NCI-H1694 treated with DMSO at 0.1 percent for 48 hours (cell line): ENCODE measurements at regions not wholly inside any gene's neighbourhood (a gene's known extent, or its start where the extent isn't known, plus 50 kb on each side); places are given as distances from the start of the nearest gene placed in this dataset.
"Not testable (repeated sequence)": the region's sequence is repeated elsewhere in the genome, so short reads cannot be mapped to it uniquely, and the experiment has no call there.

ENCODE experiments used
- DNase-seq: peaks from one replicate; lab custom pipeline; 2025; lab: John Stamatoyannopoulos, UW

- not testable (repeated sequence) for DNase-seq
Observed at GRCh38 chr3:163551915-163552658, 1526.2 kb downstream of the SI start.

- no peak for DNase-seq
Observed at GRCh38 chr3:163548015-163548414, 1530.3 kb downstream of the SI start.

GRCh38 chr3:163547014-163547685, 1531.1 kb downstream of the SI start:
- DNase-seq = no peak

- no peak for DNase-seq
Observed at GRCh38 chr3:163543662-163544061, 1534.6 kb downstream of the SI start.

- no peak for DNase-seq
Observed at GRCh38 chr3:163541629-163542028, 1536.7 kb downstream of the SI start.

- DNase-seq = no peak
Observed at GRCh38 chr3:163538387-163538786, 1539.9 kb downstream of the SI start.

GRCh38 chr3:163533381-163533780, 1544.9 kb downstream of the SI start:
- no peak for DNase-seq

GRCh38 chr3:163523375-163523774, 1554.9 kb downstream of the SI start:
- no peak for DNase-seq

- no peak for DNase-seq
Observed at GRCh38 chr3:163521261-163521660, 1557.0 kb downstream of the SI start.

- no peak for DNase-seq
Observed at GRCh38 chr3:163518065-163518464, 1560.2 kb downstream of the SI start.

- no peak for DNase-seq
Observed at GRCh38 chr3:163513149-163513657, 1565.1 kb downstream of the SI start.

- no peak for DNase-seq
Observed at GRCh38 chr3:163508206-163508605, 1570.1 kb downstream of the SI start.

- no peak for DNase-seq
Observed at GRCh38 chr3:163504974-163505373, 1573.3 kb downstream of the SI start.

- not testable (repeated sequence) for DNase-seq
Observed at GRCh38 chr3:163499736-163500219, 1578.5 kb downstream of the SI start.

- DNase-seq = not testable (repeated sequence)
Observed at GRCh38 chr3:163498842-163499735, 1579.2 kb downstream of the SI start.

- DNase-seq = no peak
Observed at GRCh38 chr3:163491714-163492113, 1586.6 kb downstream of the SI start.

- DNase-seq = peak; percentile 47
Observed at GRCh38 chr3:163490119-163490518, 1588.2 kb downstream of the SI start.

GRCh38 chr3:163482695-163483094, 1595.6 kb downstream of the SI start:
- no peak for DNase-seq

GRCh38 chr3:163481738-163482137, 1596.6 kb downstream of the SI start:
- no peak for DNase-seq

- no peak for DNase-seq
Observed at GRCh38 chr3:163476179-163476578, 1602.1 kb downstream of the SI start.

- DNase-seq = no peak
Observed at GRCh38 chr3:163474766-163475165, 1603.5 kb downstream of the SI start.
